ENCODE measurements at regions not wholly inside any gene's neighbourhood (a gene's known extent, or its start where the extent isn't known, plus 50 kb on each side); places are given as distances from the start of the nearest gene placed in this dataset.

GRCh38 chrX:38856670-38857265, 55.5 kb downstream of the MID1IP1 start:
- no peak for TF ChIP-seq ATF3 (IDR thresholded peaks at IDR 0.05)
- TF ChIP-seq GABPA (IDR thresholded peaks at IDR 0.05 in 1 of 2, conservative IDR thresholded peaks at IDR 0.05 in 1 of 2) = no peak
- no peak for TF ChIP-seq FOXA2 (IDR thresholded peaks at IDR 0.05)
- TF ChIP-seq CTCF (IDR thresholded peaks at IDR 0.05; ENCODE audit: low read depth, low read length, missing input control) = no peak
- no peak for TF ChIP-seq RAD21 (IDR thresholded peaks at IDR 0.05)
- no peak for TF ChIP-seq MAX (IDR thresholded peaks at IDR 0.05)
- TF ChIP-seq TAF1 (conservative IDR thresholded peaks at IDR 0.05) = no peak
- no peak for TF ChIP-seq JUND (IDR thresholded peaks at IDR 0.05)
- no peak for TF ChIP-seq REST (IDR thresholded peaks at IDR 0.05)
- TF ChIP-seq EGR1 (IDR thresholded peaks at IDR 0.05; ENCODE audit: low read depth in 2 of 2) = no peak
